C4-2B (cell line): ENCODE measurements at regions not wholly inside any gene's neighbourhood (a gene's known extent, or its start where the extent isn't known, plus 50 kb on each side); places are given as distances from the start of the nearest gene placed in this dataset.

Experiments
- CTCF ChIP-seq: fragments of 450-650 bp; conservative IDR thresholded peaks from 2 replicates; pipeline ENCODE4 v1.5.1; 2017; ENCODE audit warnings: mild to moderate bottlenecking
- ZFX ChIP-seq: fragments of 450-650 bp; IDR thresholded peaks from 2 replicates; pipeline ENCODE4 v1.6.1; 2017

- TF ChIP-seq CTCF (no peak), ZFX (no peak)
These were observed 59.7 kb downstream of the NHLRC1 start for GRCh38 chr6:18062733-18063132.
